NT2/D1 (cell line): ENCODE measurements at regions not wholly inside any gene's neighbourhood (a gene's known extent, or its start where the extent isn't known, plus 50 kb on each side); places are given as distances from the start of the nearest gene placed in this dataset.

Experiments
- DNase-seq: peaks from one replicate; pipeline ENCODE4 v3.0.0-alpha.2; 2011; ENCODE audit warnings: low read depth, low spot score
- H3K27me3 ChIP-seq: 2 replicates; pipeline ENCODE4 v1.6.0; 2011; ENCODE audit warnings: mild to moderate bottlenecking; ENCODE audit not compliant: insufficient read length, insufficient read depth
- H3K36me3 ChIP-seq: 2 replicates; pipeline ENCODE4 v1.6.1; 2011; ENCODE audit warnings: mild to moderate bottlenecking, low read length, mixed read lengths; ENCODE audit not compliant: insufficient read depth, insufficient read length
- H3K4me1 ChIP-seq: 2 replicates; pipeline ENCODE4 v1.5.1; 2011; ENCODE audit not compliant: insufficient read depth, insufficient read length
- H3K4me3 ChIP-seq: 2 replicates; pipeline ENCODE4 v1.5.1; 2011; ENCODE audit warnings: low read depth; ENCODE audit not compliant: insufficient read length
- H3K9ac ChIP-seq: 2 replicates; pipeline ENCODE4 v1.6.0; 2011; ENCODE audit warnings: low read depth; ENCODE audit not compliant: insufficient read length
- H3K9me3 ChIP-seq: 2 replicates; pipeline ENCODE4 v1.5.1; 2011; ENCODE audit warnings: mild to moderate bottlenecking, low read length; ENCODE audit not compliant: insufficient read depth
- SUZ12 ChIP-seq: IDR thresholded peaks from 2 replicates; pipeline ENCODE4 v1.6.1; 2011; ENCODE audit not compliant: insufficient read length, insufficient read depth; ENCODE audit errors: extremely low read depth
- YY1 ChIP-seq: IDR thresholded peaks from 2 replicates; pipeline ENCODE4 v1.6.1; 2011; ENCODE audit not compliant: insufficient read length, insufficient read depth
- ZNF274 ChIP-seq: IDR thresholded peaks from 2 replicates; pipeline ENCODE4 v1.6.1; 2011; ENCODE audit warnings: mild to moderate bottlenecking, low read depth, low read length

DNA sequence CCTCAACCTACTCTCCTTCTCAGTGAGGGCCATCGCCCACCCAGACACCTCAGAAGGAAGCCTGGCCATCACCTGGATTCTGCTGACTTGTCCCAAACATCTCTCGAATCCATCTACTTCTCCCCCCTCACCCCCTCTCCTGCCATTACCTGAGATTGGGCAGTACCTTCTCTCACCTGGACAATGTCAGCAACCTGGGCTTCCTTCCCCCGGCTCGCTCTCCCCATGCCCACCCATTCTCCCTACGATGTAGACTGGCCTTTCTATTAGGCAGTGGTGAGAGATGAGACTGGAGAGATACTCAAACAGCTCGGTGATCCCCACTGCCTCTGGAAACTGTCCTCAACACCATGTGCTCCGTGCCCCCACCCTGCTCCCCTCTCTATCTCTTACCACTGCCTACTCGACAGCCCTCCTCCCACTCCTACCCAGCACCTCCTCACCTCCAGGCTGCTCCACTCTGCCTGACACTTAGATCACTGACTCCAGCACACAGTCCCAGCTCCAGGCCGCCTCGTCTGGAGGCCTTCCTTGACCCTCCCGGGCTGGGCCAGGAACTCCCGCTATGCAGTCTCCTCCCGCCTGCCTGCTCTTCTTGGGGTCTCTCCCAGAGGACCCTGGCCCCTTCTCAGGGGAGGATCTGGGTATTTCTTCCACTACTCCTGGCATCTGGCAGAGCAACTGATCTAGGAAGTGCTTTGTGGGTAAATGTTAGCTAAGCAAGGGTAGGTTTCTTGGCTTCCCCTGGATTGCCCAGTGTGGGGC, 235.8 kb upstream of the NLRP1 start:
- no peak for DNase-seq

DNA sequence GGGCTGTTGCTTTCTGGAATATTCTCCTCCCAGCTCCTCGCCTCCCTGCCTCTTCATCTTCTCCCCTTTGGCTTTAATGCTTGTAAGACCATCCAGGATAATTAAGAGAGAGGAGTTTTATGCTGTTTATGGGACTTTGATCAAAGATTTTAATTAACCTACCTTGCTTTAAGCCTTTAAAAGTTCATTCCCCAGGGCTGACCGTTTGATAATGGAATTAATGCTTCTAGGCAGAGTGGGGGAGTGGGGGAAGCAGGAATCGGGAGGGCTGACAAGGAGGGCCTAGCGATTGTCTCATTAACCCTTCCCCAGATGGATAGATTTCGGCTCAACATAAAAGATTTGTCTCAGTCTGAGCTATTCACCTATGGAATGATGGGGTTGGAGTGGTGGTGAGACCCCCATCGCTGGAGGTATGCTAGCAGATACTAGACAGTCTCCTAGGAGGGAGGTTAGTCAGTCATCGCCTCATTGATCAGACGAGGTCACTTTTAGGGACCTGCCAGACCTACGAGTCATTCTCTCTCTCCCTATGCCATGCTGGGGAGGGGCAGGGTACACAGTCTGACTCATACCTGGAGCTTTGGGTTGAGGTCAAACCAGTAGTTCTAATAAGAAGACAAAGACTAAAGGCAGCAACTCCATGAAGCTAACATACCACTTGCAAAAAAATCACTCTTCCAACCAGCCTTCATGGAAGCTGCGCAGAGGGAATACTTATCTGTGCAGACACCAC, 236.6 kb upstream of the NLRP1 start:
- H3K9me3 ChIP-seq: no peaks in the 10 kb centered on the region
- H3K4me3 ChIP-seq: no peak overlapping the region
- peaks cover 19% of the 10 kb centered on the region for H3K4me1 ChIP-seq
- H3K27me3 ChIP-seq: no peaks in the 10 kb centered on the region
- H3K36me3 ChIP-seq: no peaks in the 10 kb centered on the region
- H3K9ac ChIP-seq: no peak overlapping the region
- no peak for TF ChIP-seq ZNF274
- no peak for TF ChIP-seq YY1
- no peak for TF ChIP-seq SUZ12
- no peak for DNase-seq

More for the DNA sequence above, 235.8 kb upstream of the NLRP1 start:
- H3K9ac ChIP-seq: no peak overlapping the region
- H3K4me1 ChIP-seq: peaks cover 15% of the 10 kb centered on the region
- no peak overlapping the region for H3K4me3 ChIP-seq
- H3K36me3 ChIP-seq: no peaks in the 10 kb centered on the region
- no peaks in the 10 kb centered on the region for H3K9me3 ChIP-seq
- TF ChIP-seq YY1: no peak
- no peaks in the 10 kb centered on the region for H3K27me3 ChIP-seq

DNA sequence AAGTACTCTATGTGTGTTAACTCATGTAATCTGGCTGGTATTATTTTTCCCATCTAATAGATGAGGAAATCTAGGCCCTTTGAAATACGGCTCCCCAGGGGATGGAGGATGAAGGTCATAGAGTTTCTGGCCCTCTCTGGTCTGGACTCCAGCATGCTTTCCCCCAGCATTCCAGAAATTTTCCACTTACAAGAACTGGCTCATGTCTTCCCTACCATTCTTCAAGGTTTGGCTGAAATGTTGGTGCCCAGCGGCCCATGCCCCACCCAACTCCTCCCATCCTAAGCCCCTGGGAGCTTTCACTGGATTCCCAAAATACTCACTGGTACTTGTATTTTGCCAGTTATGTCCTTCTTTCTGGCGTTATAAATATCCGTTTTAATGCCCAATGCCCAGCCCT, 237.5 kb upstream of the NLRP1 start:
- no peaks in the 10 kb centered on the region for H3K36me3 ChIP-seq
- no peak overlapping the region for H3K9ac ChIP-seq
- no peak for TF ChIP-seq SUZ12
- TF ChIP-seq ZNF274: no peak
- TF ChIP-seq YY1: no peak
- H3K4me3 ChIP-seq: no peak overlapping the region
- DNase-seq: no peak
- no peaks in the 10 kb centered on the region for H3K9me3 ChIP-seq
- H3K4me1 ChIP-seq: peaks cover 15% of the 10 kb centered on the region
- H3K27me3 ChIP-seq: no peaks in the 10 kb centered on the region

DNA sequence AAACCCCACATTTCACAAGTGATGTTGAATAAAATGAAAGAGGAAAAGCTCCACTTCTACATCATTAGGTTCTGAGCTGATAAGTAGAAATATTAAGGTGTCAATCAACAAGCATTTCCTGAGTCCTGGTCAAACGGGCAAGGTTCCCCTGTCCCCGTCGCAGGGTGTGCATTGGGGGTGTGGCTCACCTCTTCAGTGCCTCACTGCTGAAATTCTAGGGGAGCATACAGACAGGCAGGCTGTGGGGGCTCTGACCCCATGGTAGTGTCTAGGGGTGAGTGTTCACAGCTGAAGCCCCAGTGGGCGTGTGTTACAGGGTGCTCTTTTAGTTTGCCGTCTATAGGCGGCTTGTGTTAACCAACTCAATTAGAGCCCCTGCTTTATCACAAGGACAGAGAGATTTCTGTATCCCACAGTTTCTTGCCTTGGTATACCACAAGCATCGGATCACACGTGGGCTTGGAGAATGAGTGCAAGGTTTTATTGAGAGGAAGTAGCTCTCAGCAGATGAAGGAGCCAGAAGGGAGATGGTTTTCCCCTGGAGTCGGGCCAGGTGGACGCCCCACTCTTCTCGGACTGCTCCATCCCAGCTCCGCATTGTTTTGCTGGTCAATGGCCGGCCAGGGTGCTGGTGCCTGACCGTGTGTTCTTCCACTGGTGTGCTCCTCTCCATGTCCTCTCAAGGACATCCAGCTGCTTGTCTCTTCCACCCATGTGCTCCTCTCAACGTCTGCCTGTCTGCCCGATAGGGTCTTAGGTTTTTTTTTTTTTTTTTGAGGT, 238.2 kb upstream of the NLRP1 start:
- Histone ChIP-seq H3K9me3 (no peaks in the 10 kb centered on the region), H3K27me3 (no peaks in the 10 kb centered on the region), H3K36me3 (no peaks in the 10 kb centered on the region), H3K9ac (no peak overlapping the region), H3K4me1 (peaks cover 13% of the 10 kb centered on the region), H3K4me3 (no peak overlapping the region)
- DNase-seq: no peak
- no peak for TF ChIP-seq SUZ12
- no peak for TF ChIP-seq YY1
- TF ChIP-seq ZNF274: no peak

DNA sequence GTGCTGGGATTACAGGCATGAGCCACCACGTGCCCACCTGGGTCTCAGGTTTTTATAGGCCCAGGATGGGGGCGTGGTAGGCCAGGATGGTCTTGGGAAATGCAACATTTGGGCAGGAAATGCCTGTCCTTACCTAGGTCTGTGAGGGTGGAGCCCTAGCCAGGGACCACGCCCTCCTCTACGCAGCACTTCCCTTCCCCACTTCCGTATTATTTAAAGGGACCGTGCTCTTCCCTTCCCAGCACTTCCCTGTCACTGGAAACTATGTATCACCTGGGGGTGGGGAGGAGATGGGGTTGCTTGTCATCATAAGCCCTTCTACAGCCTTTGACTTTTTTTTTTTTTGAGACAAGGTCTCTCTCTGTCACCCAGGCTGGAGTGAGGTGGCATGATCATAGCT, 238.9 kb upstream of the NLRP1 start:
- no peak for TF ChIP-seq SUZ12
- no peak for TF ChIP-seq ZNF274
- no peak for DNase-seq
- Histone ChIP-seq H3K36me3 (no peaks in the 10 kb centered on the region), H3K9ac (no peak overlapping the region), H3K4me3 (no peak overlapping the region), H3K9me3 (no peaks in the 10 kb centered on the region), H3K4me1 (peaks cover 13% of the 10 kb centered on the region), H3K27me3 (no peaks in the 10 kb centered on the region)

DNA sequence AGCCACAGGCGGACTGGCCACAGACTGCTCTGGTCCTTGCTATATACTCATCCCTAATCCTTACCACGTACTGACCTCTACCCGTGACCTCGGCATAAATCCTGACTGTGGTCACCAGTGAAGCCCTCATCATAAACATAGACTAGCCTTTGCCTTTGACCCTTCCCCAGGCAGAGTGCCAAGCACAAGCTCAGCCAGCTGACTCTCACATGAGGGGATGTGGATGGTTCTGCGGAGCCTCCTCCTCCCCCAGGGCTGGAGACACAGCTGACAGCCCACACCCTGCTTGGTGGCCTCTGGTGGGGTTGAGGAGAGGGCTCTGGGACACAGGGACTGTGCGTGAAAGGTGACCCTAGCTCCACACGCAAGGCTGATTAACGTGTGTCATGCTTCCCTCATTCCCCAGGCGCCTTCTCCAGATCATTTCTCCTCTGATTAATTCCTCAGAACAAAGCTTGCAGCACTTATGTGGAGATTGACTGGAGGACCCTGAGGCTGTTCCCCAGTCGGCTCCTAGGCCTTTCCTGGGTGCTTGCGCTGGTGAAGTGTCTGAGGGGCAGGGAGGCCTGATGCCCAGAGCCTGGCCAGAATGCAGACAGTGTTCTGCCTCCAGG, 241.5 kb upstream of the NLRP1 start:
- DNase-seq: no peak
- Histone ChIP-seq H3K27me3 (no peaks in the 10 kb centered on the region), H3K9ac (no peak overlapping the region), H3K36me3 (no peaks in the 10 kb centered on the region), H3K4me3 (no peak overlapping the region), H3K9me3 (no peaks in the 10 kb centered on the region), H3K4me1 (peaks cover 9% of the 10 kb centered on the region)
- TF ChIP-seq SUZ12 (no peak), ZNF274 (no peak), YY1 (no peak)
